GM13977 (cell line): ENCODE measurements at regions not wholly inside any gene's neighbourhood (a gene's known extent, or its start where the extent isn't known, plus 50 kb on each side); places are given as distances from the start of the nearest gene placed in this dataset.

Experiments used
- DNase-seq: peaks from one replicate; pipeline ENCODE4 v3.0.0; 2012; ENCODE audit warnings: low spot score
- in situ Hi-C: fragments of 300-500 bp; cut with MboI; formaldehyde crosslinking; loops from one replicate; pipeline ENCODE4 v1.12.0; 2022; ENCODE audit warnings: low sequenced_read_pairs, low pct_unique_long_range_greater_than_20kb, mixed read lengths, inconsistent platforms; ENCODE audit not compliant: unreplicated experiment
- TF ChIP-seq, protein P1 (sequence below): IDR thresholded peaks from 2 replicates; pipeline ENCODE4 v1.5.1; 2012; ENCODE audit warnings: mild to moderate bottlenecking, control low read depth; ENCODE audit not compliant: insufficient read depth; ENCODE audit errors: extremely low read depth, missing control alignments

GRCh38 chr4:123520325-123520724 is 123.7 kb downstream of the SPRY1 start:
- TF ChIP-seq, protein P1, sequence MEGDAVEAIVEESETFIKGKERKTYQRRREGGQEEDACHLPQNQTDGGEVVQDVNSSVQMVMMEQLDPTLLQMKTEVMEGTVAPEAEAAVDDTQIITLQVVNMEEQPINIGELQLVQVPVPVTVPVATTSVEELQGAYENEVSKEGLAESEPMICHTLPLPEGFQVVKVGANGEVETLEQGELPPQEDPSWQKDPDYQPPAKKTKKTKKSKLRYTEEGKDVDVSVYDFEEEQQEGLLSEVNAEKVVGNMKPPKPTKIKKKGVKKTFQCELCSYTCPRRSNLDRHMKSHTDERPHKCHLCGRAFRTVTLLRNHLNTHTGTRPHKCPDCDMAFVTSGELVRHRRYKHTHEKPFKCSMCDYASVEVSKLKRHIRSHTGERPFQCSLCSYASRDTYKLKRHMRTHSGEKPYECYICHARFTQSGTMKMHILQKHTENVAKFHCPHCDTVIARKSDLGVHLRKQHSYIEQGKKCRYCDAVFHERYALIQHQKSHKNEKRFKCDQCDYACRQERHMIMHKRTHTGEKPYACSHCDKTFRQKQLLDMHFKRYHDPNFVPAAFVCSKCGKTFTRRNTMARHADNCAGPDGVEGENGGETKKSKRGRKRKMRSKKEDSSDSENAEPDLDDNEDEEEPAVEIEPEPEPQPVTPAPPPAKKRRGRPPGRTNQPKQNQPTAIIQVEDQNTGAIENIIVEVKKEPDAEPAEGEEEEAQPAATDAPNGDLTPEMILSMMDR: no peak
- in situ Hi-C loops: no loop called here

DNA sequence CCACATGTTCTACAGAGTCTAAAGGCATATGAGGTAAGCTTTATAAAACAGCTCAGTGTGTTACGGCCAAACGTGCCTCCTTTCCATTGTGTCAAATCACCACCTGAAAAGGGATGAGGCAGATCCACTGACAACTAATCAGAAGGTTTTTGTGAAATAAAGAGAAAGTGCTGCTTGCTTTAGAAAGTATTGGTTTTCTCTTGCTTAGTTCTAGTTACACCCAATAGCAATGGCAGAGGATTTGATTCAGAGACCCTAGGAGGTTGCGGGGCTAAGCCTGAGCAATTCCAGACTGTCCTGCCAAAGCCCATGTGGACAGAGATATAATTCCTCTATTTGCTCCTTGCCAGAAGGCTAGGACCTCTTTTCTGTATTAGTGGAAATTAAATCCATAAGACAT is 125.5 kb downstream of the SPRY1 start:
- in situ Hi-C loops: no loop called here
- DNase-seq: no peak
- TF ChIP-seq, protein P1: no peak

More at GRCh38 chr4:123520325-123520724, 123.7 kb downstream of the SPRY1 start:
- DNase-seq: no peak

- TF ChIP-seq, protein P1: no peak
- in situ Hi-C loops: no loop called here
- no peak for DNase-seq
Observed at GRCh38 chr4:123522646-123523045, 126.1 kb downstream of the SPRY1 start.

DNA sequence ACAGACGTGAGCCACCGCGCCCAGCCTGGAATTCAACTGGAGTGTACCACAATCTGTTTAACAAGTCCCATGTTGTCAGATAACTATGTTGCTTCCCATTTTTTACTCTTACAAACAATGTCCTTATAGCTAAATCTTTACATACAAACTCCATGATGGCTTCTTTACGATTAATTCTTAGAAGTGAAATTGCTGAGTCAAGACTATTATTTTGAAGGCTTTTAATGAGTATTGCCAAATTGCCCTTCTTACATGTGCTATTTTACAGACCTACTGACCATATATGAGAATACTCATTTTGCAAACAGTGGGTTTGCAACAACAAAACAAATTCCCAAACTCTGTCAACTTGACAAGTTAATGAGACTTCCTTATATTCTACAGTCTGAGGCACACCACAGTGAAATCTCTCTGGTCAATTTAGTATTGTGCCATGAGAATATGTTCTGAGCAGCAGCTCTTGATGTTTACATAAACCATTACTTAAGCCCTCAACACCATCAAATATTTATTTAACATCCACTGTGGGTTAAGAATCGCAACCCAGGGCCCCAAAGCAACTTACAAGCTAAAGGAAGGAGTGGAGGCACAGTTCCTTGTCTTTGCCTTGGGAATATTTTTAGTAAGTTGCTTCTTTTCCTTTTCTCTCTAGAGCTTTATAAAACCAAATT is 128.5 kb downstream of the SPRY1 start:
- TF ChIP-seq, protein P1: no peak
- in situ Hi-C loops: no loop called here
- no peak for DNase-seq

- in situ Hi-C loops: no loop called here
- TF ChIP-seq, protein P1: no peak
- DNase-seq: no peak
Observed at GRCh38 chr4:123526511-123526910, 129.9 kb downstream of the SPRY1 start.

GRCh38 chr4:123528501-123529277 is 132.1 kb downstream of the SPRY1 start:
- TF ChIP-seq, protein P1: no peak
- no peak for DNase-seq
- in situ Hi-C loops: no loop called here
